B cell (primary cell): ENCODE measurements at regions not wholly inside any gene's neighbourhood (a gene's known extent, or its start where the extent isn't known, plus 50 kb on each side); places are given as distances from the start of the nearest gene placed in this dataset.

Experiments used
- ATAC-seq: fragments of 200-7000 bp; cut with Tn5 transposase; one replicate; pipeline ENCODE4 v1.10.0; 2021; ENCODE audit warnings: low read depth, mild to moderate bottlenecking, moderate number of reproducible peaks, moderate library complexity
- CTCF ChIA-PET: fragments of 350-600 bp; sonication (Branson Sonifier 250); formaldehyde crosslinking; loops from one replicate; lab custom pipeline; 2021; ENCODE audit warnings: antibody characterized with exemption, inconsistent platforms; lab: Charles Lee
- POLR2A ChIA-PET: fragments of 350-600 bp; sonication (Branson Sonifier 250); formaldehyde crosslinking; loops from one replicate; lab custom pipeline; 2021; ENCODE audit warnings: antibody characterized with exemption; lab: Charles Lee
- DNase-seq: peaks from one replicate; pipeline ENCODE4 v3.0.0; 2013
- H2AFZ ChIP-seq: 2 replicates; pipeline ENCODE4 v1.6.1; 2012; ENCODE audit warnings: mild to moderate bottlenecking, low read depth, low read length; ENCODE audit not compliant: insufficient read depth, poor library complexity, severe bottlenecking
- H3K27ac ChIP-seq, 2 donors: 1 replicate in 1 of 2; 2 replicates in 1 of 2; pipeline ENCODE4 v1.5.1; 2012 to 2013; ENCODE audit warnings: low read length in 2 of 2, mild to moderate bottlenecking in 2 of 2, moderate library complexity in 1 of 2
- H3K27me3 ChIP-seq, 4 experiments: fragments of 200-600 bp in 1 of 4; sonication (generic) in 1 of 4; replicated peaks in 1 of 4; 1 replicate in 2 of 4; 2 replicates in 2 of 4; pipeline versions ENCODE4 v1.6.1 to v1.7.0; 2013 to 2016; ENCODE audit warnings: low read length in 3 of 4, mild to moderate bottlenecking in 2 of 4, mixed read lengths in 1 of 4, moderate library complexity in 1 of 4; ENCODE audit not compliant: insufficient read depth in 4 of 4, control insufficient read depth in 3 of 4; ENCODE audit errors: control extremely low read depth in 1 of 4
- H3K36me3 ChIP-seq, 2 experiments: replicated peaks in 1 of 2; 1 replicate in 1 of 2; 2 replicates in 1 of 2; pipeline versions ENCODE4 v1.6.1 to v1.7.1; 2013; ENCODE audit warnings: low read length in 1 of 2; ENCODE audit not compliant: insufficient read depth in 2 of 2, control insufficient read depth in 1 of 2; ENCODE audit errors: control extremely low read depth in 1 of 2, extremely low read depth in 1 of 2
- H3K4me1 ChIP-seq, 2 donors: fragments of 200-600 bp in 1 of 2; sonication (generic) in 1 of 2; 1 replicate in 1 of 2; 2 replicates in 1 of 2; pipeline versions ENCODE4 v1.5.1 to v1.6.1; 2013 to 2017; ENCODE audit warnings: low read length in 2 of 2; ENCODE audit not compliant: control insufficient read depth in 2 of 2, insufficient read depth in 2 of 2
- H3K4me2 ChIP-seq: replicated peaks from 2 replicates; pipeline ENCODE3; 2012; ENCODE audit warnings: mild to moderate bottlenecking, low read depth, low read length; ENCODE audit not compliant: poor library complexity, severe bottlenecking
- H3K4me3 ChIP-seq, 5 experiments: fragments of 200-600 bp in 1 of 5; sonication (generic) in 1 of 5; 1 replicate in 3 of 5; 2 replicates in 2 of 5; pipeline versions ENCODE4 v1.5.1 to v1.7.0; 2011 to 2016; ENCODE audit warnings: low read length in 4 of 5, mild to moderate bottlenecking in 4 of 5, low read depth in 2 of 5, control low read depth in 1 of 5, moderate library complexity in 1 of 5; ENCODE audit not compliant: insufficient read depth in 1 of 5; ENCODE audit errors: control extremely low read depth in 1 of 5, extremely low read depth in 1 of 5
- H3K79me2 ChIP-seq: fragments of 200-600 bp; sonication (generic); one replicate; pipeline ENCODE4 v1.6.0; 2016; ENCODE audit warnings: low read length; ENCODE audit not compliant: control insufficient read depth, insufficient read depth
- H3K9ac ChIP-seq: fragments of 200-600 bp; sonication (generic); 2 replicates; pipeline ENCODE4 v1.6.1; 2017; ENCODE audit warnings: mild to moderate bottlenecking, low read length, moderate library complexity
- H3K9me3 ChIP-seq, 3 donors: one replicate each; pipeline versions ENCODE4 v1.6.1 to v1.7.1; 2013; ENCODE audit warnings: low read length in 2 of 3; ENCODE audit not compliant: control insufficient read depth in 2 of 3, insufficient read depth in 1 of 3; ENCODE audit errors: control extremely low read depth in 1 of 3
- H4K20me1 ChIP-seq: 2 replicates; pipeline ENCODE4 v1.6.0; 2012; ENCODE audit warnings: mild to moderate bottlenecking, low read length; ENCODE audit not compliant: insufficient read depth, control insufficient read depth, poor library complexity, severe bottlenecking
- H3K27ac Mint-ChIP-seq: one replicate; pipeline ENCODE4 v1.8.0; 2021; ENCODE audit warnings: mixed read lengths
- H3K27me3 Mint-ChIP-seq: one replicate; pipeline ENCODE4 v1.8.0; 2021; ENCODE audit warnings: mixed read lengths
- H3K4me1 Mint-ChIP-seq: one replicate; pipeline ENCODE4 v1.8.0; 2021; ENCODE audit warnings: mixed read lengths
- H3K4me3 Mint-ChIP-seq: one replicate; pipeline ENCODE4 v1.8.0; 2021; ENCODE audit warnings: mixed read lengths
- H3K9me3 Mint-ChIP-seq: one replicate; pipeline ENCODE4 v1.8.0; 2022; ENCODE audit warnings: mixed read lengths; ENCODE audit not compliant: insufficient read depth
- EZH2 ChIP-seq: IDR thresholded peaks from 2 replicates; pipeline ENCODE4 v1.6.1; 2012; ENCODE audit warnings: borderline replicate concordance, low read depth, mild to moderate bottlenecking, moderate library complexity, low read length; ENCODE audit not compliant: insufficient read depth, poor library complexity, severe bottlenecking
- WGBS: methylation state at CpG from one replicate; pipeline ENCODE4 v1.1.5; 2013; ENCODE audit warnings: missing lambda C conversion rate; ENCODE audit not compliant: insufficient coverage; 5-methylcytosine and 5-hydroxymethylcytosine counted together
- intact Hi-C: fragments of 100-400 bp; cut with micrococcal nuclease; formaldehyde crosslinking; loops from one replicate; pipeline ENCODE4 v1.10.0; 2022
- TF ChIP-seq, protein P1 (sequence below): fragments of 200-600 bp; IDR thresholded peaks from one replicate; pipeline ENCODE4 v1.8.0; 2022; ENCODE audit warnings: antibody characterized with exemption, mild to moderate bottlenecking

DNA sequence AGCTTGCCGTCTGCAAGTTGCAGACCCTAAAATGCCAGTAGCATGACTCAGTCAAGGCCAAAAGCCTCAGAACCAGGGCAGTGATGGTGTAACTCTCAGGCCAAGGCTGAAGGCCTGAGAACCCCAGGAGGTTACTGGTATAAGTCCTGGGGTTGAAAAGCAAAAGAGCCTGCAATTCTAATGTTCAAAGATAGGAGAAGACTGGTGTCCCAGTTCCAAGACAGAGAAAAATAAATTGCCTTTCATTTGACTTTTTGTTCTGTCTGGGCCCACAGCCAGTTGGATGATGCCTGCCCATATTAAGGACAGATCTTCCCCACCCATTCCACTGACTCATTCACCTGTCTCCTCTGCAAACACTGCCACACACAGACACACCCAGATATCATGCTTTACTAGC is 673.2 kb downstream of the CDH18 start:
- Histone ChIP-seq H3K4me3 (no peak overlapping the region), H3K4me2 (no peak overlapping the region), H3K9ac (no peak overlapping the region), H3K27ac (no peak overlapping the region), H3K9me3 (peaks cover 0 to 3% (median 0%) of the 10 kb centered on the region in 3 donors), H4K20me1 (no peaks in the 10 kb centered on the region), H3K27me3 (no peaks in the 10 kb centered on the region), H3K36me3 (no peaks in the 10 kb centered on the region), H3K4me1 (no peaks in the 10 kb centered on the region), H3K79me2 (no peaks in the 10 kb centered on the region), H2AFZ (no peak overlapping the region)
- Mint-ChIP-seq H3K27me3 (no peaks in the 10 kb centered on the region), H3K4me1 (no peaks in the 10 kb centered on the region), H3K27ac (no peak overlapping the region), H3K9me3 (peaks cover 7% of the 10 kb centered on the region), H3K4me3 (no peak overlapping the region)
- 100% methylated on average over 1 of the region's 1 CpG for WGBS
- POLR2A ChIA-PET: no interaction called here
- CTCF ChIA-PET: no interaction called here
- ATAC-seq (no peak), DNase-seq (no peak)
- intact Hi-C loops: no loop called here
- no peak for TF ChIP-seq EZH2
- TF ChIP-seq, protein P1, sequence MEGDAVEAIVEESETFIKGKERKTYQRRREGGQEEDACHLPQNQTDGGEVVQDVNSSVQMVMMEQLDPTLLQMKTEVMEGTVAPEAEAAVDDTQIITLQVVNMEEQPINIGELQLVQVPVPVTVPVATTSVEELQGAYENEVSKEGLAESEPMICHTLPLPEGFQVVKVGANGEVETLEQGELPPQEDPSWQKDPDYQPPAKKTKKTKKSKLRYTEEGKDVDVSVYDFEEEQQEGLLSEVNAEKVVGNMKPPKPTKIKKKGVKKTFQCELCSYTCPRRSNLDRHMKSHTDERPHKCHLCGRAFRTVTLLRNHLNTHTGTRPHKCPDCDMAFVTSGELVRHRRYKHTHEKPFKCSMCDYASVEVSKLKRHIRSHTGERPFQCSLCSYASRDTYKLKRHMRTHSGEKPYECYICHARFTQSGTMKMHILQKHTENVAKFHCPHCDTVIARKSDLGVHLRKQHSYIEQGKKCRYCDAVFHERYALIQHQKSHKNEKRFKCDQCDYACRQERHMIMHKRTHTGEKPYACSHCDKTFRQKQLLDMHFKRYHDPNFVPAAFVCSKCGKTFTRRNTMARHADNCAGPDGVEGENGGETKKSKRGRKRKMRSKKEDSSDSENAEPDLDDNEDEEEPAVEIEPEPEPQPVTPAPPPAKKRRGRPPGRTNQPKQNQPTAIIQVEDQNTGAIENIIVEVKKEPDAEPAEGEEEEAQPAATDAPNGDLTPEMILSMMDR: no peak

DNA sequence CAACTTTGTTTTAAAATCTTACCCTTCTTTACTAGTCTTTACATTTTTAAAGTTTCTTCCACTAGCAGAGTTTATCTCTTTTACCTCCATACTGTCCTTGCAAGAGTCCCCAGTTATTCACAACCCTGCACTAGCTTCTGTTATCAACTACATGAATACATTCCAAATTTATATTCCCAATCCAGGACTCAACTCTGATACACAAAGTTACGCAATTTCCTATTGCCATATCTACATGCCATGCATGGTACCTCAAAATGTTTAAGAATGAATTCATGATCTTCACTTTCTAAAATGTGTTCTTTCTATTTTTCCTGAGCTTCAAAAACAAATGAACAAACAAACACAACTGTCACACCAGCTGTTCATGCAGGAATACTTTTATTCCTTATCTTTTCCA is 668.7 kb downstream of the CDH18 start:
- H3K79me2 ChIP-seq: no peaks in the 10 kb centered on the region
- no peaks in the 10 kb centered on the region for H4K20me1 ChIP-seq
- Mint-ChIP-seq H3K4me3 (no peak overlapping the region), H3K9me3 (peaks cover 7% of the 10 kb centered on the region), H3K4me1 (no peaks in the 10 kb centered on the region), H3K27ac (no peak overlapping the region), H3K27me3 (no peaks in the 10 kb centered on the region)
- no peak overlapping the region for H3K4me2 ChIP-seq
- no peak overlapping the region for H3K4me3 ChIP-seq
- TF ChIP-seq, protein P1: no peak
- TF ChIP-seq EZH2: no peak
- no peaks in the 10 kb centered on the region for H3K9me3 ChIP-seq
- DNase-seq: no peak
- no peak for ATAC-seq
- WGBS: 100% methylated on average over 1 of the region's 1 CpG
- H3K27me3 ChIP-seq: no peaks in the 10 kb centered on the region
- POLR2A ChIA-PET: no interaction called here
- no peak overlapping the region for H2AFZ ChIP-seq
- no peaks in the 10 kb centered on the region for H3K4me1 ChIP-seq
- no peak overlapping the region for H3K9ac ChIP-seq
- CTCF ChIA-PET: no interaction called here
- H3K27ac ChIP-seq: no peak overlapping the region
- intact Hi-C loops: no loop called here
- no peaks in the 10 kb centered on the region for H3K36me3 ChIP-seq
